Stimulated activated CD4-positive, alpha-beta T cell treated with anti-CD3 and anti-CD28 coated beads, TNF-alpha, amount 100 ng/mL, for 4 hours (primary cell): ENCODE measurements at regions not wholly inside any gene's neighbourhood (a gene's known extent, or its start where the extent isn't known, plus 50 kb on each side); places are given as distances from the start of the nearest gene placed in this dataset.
"Not testable (repeated sequence)": the region's sequence is repeated elsewhere in the genome, so short reads cannot be mapped to it uniquely, and the experiment has no call there.

Experiments used
- DNase-seq, 3 experiments: peaks; one replicate each; pipeline ENCODE4 v3.0.0-alpha.2; 2020; ENCODE audit warnings: low read depth in 3 of 3

DNA sequence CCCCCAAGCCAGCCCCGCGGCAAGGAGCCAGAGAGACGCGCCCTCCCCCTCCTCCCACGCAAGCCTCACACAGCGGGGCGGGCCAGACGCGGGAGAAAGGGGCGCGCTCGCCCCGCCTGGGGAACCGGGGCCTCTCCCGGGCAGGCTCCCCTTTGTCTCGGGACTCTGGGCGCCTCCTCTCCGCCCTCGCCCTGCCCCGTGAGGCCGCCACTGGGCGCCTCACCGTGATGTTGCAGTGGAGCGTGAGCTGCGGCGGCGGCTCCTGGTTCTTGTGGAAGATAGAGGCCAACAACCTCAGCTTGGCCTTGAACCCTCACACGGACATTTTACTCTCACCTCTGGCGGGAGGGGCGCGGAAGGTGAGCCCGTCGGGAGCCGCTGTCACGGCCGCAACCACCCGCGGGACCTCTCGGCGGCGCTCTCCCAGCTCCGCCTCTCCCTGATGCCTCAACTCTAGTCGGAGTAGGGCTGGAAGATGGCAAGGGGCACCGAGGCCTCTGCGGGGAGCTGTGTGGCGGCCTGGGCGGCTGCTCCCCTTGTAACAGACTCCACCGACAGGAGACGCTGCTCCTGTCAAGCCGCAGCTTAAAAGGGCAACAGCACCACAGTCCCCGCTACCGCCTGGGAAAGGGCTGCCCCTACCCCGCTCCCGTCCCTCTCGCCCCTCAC, 179.2 kb upstream of the ZSCAN2 start:
- not testable (repeated sequence) for DNase-seq

GRCh38 chr15:84425327-84425726, 175.5 kb upstream of the ZSCAN2 start:
- not testable (repeated sequence) for DNase-seq

DNA sequence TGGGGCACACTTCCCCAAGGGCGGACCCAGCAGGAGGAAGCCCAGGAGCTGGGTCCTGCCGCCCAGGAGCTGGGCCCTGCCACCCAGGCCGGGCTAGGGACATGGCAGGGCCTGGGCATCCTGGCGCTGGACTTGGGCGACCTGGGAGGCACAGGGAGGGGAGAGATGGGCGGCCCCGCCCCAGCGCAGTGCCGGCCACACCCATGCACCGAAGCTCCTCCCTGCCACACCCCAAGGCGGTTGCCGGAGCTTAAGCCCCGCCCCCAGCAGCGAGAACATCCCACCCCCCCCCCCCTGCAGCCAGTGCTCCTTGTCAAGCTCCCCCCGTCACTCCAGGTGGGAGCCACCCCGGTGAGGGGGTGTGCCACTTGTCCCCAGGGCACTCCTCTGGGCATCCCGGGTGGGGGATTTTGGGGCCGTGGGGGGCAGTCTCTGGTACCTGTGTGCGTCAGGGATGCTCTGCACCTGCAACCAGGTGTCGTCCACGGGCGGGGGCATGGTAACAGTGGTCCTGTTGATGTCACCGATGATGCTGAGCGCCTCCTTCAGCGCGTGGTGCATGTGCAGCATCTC, 127.4 kb upstream of the ZSCAN2 start:
- not testable (repeated sequence) for DNase-seq

GRCh38 chr15:84476364-84477033, 124.3 kb upstream of the ZSCAN2 start:
- DNase-seq = not testable (repeated sequence)

- not testable (repeated sequence) for DNase-seq
These were observed 123.3 kb upstream of the ZSCAN2 start for GRCh38 chr15:84477550-84477949.

DNA sequence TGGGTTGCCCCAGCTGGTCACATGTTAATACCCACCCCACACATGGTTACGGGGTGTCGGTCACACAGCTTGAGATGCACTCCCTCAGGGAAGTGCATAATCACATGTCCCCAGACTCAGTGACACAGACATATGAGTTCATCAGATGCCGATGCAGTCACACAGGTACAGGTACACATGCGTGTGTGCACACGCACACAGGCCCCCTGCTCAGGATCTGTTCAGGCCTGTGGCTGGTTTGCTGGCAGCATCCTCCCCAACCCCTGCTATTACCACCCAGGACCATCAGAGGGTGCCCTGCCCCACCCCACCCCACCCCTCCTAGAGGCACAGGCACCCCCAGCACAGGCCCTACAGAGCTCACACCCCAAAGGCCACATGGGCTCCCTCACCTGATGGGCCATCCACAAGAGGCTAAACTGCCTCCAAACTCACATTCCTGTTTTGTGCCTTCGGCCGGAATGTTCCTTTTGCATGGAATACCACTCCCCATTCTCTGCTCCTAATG, 120.6 kb upstream of the ZSCAN2 start:
- DNase-seq = not testable (repeated sequence)

- DNase-seq = not testable (repeated sequence)
These were observed 117.0 kb upstream of the ZSCAN2 start for GRCh38 chr15:84483859-84484258.

GRCh38 chr15:84500165-84500889, 100.5 kb upstream of the ZSCAN2 start:
- DNase-seq = peak in 2 of 3 experiments; percentile 18 to 45

- DNase-seq = not testable (repeated sequence)
These were observed 97.7 kb upstream of the ZSCAN2 start for GRCh38 chr15:84503101-84503500.

DNA sequence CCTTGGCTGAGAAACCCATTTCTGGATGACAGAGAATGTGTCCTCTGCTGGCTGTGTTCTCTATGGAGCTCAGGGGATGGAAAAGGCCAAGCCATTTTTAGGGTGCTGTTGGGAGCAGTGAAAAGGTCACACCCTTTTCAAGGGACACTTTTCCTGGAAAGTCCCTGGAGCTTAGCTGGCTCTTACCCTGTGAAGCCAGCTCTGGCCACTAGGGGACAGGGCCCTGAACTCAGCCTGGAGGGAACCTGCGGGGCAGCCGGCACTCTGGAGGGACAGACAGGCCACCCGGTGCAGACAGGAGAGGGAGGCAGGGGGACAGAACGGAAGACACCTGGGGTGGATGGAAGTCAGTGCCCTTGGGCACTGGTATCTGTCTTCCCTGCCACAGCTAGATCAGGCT, 95.3 kb upstream of the ZSCAN2 start:
- not testable (repeated sequence) for DNase-seq

- not testable (repeated sequence) for DNase-seq
These were observed 88.5 kb upstream of the ZSCAN2 start for GRCh38 chr15:84512324-84512723.

DNA sequence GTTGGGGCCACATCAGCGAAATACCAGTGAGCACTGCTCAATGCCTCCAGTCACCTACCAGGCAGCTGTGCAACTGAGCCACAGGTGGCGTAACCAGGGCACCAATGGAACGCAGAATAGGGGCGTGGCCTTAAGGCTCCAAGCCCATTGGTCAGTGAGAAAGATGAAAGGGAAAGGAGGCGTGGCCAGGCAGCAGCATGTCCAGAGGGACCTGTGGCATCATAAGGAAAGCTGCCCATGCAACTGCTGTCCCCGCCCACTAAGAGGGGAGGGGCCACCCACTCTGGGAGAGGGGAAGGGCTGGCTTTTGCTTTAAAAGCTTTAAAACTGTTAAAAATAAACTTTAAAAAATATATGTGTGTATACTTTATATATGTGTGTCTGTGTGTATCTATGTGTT, 84.0 kb upstream of the ZSCAN2 start:
- not testable (repeated sequence) for DNase-seq

DNA sequence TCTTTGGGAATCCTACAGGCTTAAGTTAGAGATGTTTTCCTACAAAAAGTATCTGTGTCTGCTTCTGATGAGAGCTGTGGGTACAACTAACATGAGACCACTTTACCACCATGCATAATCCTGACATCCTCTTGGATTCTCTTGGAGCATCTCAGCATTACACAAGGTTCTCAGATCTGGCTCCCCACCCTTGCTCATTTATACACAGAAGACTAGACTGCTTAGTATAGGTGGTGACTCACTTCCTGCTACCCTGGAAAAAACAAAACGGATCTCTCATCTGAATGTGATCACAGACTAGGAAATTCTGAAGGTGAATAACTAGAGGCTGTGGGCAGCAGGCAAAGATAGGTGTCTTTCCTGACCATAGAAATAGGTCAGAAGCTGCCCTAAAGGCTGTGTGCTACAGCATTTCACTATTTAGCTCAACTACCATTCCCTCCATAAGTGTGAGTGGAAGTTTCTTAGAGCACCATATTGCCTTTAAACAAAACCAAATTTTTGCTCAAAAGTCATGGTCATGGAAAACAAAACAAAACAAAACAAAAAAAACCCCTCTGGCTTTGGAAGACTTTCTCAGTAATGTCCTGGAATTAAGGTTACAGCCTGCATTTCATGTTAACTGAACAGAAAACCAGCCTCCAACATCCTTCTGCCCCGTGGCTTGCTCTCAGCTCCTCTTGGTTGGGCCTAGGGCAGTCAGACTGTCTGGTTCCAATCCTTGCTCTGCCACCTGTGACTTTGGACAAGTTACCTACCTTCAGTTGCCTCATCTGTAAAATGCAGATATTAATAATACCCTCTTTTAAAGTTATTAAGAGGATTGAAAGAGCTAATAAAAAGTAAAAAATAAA, 75.1 kb upstream of the ZSCAN2 start:
- DNase-seq = not testable (repeated sequence)

DNA sequence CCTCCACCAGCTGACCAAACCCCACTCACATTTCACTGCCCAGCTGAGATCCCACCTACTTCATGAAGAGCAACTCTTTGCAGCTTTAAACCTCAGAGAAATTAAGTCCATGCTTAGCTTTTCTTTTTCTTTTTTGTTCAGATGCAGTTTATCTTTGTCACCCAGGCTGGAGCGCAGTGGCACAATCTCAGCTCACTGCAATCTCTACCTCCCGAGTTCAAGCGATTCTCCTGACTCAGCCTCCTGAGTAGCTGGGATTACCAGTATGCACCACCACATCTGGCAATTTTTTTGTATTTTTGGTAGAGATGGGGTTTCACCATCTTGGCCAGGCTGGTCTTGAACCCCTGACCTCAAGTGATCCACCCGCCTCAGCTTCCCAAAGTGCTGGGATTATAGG, 70.1 kb upstream of the ZSCAN2 start:
- not testable (repeated sequence) for DNase-seq

GRCh38 chr15:84531223-84531622, 69.6 kb upstream of the ZSCAN2 start:
- not testable (repeated sequence) for DNase-seq

DNA sequence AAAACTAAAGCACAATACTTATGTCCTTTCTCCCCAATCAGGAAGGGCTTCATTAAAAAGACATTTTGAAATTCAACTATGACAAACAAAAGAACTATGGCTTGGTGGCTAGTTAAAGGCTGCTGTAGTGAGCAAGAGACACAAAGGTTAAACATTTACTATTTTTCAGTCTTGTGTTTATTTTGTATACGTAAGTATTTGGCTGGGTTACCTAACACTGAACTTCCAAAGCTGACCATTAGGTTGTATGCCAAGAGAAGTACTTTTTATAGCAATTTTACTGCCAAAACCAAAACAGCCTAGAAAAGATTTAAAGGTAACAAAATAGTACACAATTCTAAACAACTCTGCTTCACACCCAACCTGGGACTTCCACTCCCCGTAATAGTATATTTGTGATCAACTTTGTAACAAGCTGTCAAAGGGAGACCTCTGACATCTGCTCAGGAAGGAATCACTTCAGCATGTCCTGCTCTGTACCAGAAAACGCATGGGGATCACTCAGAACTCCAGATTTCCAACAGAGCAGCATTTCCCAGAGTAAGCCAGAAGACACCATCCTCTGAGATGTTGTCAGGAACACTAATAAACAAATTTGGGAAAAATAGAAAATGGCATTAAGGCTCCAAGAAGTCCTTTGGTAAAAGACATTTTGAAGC, 69.0 kb upstream of the ZSCAN2 start:
- not testable (repeated sequence) for DNase-seq

DNA sequence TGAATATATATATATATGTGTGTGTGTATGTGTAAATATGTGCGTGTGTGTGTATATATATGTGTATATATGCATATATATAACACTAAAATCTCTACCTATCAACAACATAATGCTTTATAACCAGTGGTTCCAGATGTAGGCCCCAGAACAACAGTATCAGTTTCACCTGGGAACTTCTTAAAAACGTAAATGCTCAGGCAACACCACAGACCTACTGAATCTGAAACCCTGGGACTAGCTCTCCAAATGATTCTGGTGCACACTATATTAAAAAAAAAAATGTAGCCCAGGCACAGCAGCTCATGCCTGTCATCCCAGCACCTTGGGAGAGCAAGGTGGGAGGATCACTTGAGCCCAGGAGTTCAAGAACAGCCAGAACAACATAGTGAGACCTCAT, 67.1 kb upstream of the ZSCAN2 start:
- not testable (repeated sequence) for DNase-seq

GRCh38 chr15:84534561-84535235, 66.1 kb upstream of the ZSCAN2 start:
- DNase-seq = not testable (repeated sequence)

DNA sequence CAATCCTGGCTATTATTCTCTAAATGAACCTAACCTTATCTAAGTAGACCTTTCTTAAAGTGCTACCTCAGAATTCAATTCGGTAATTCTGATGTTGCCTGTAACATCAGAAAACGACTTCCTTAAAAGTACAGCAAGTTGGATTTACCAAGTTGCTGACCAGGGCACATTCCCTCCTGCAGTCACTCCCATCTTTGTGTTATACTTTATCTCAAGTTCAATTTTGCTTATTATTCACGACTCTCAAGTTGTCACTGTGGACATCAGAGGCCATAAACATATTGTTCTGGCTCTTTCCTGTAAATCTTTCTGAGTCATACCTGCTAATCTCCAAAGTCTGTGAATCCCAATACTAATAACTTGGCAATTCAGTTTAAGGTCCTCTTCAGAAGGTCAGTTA, 64.6 kb upstream of the ZSCAN2 start:
- DNase-seq = not testable (repeated sequence)

- DNase-seq = not testable (repeated sequence)
These were observed 56.2 kb upstream of the ZSCAN2 start for GRCh38 chr15:84544586-84544985.
